NCI-H345 (cell line): ENCODE measurements at regions not wholly inside any gene's neighbourhood (a gene's known extent, or its start where the extent isn't known, plus 50 kb on each side); places are given as distances from the start of the nearest gene placed in this dataset.
"Not testable (repeated sequence)": the region's sequence is repeated elsewhere in the genome, so short reads cannot be mapped to it uniquely, and the experiment has no call there.

Source experiments
- DNase-seq: peaks from one replicate; lab custom pipeline; 2025; lab: John Stamatoyannopoulos, UW

DNA sequence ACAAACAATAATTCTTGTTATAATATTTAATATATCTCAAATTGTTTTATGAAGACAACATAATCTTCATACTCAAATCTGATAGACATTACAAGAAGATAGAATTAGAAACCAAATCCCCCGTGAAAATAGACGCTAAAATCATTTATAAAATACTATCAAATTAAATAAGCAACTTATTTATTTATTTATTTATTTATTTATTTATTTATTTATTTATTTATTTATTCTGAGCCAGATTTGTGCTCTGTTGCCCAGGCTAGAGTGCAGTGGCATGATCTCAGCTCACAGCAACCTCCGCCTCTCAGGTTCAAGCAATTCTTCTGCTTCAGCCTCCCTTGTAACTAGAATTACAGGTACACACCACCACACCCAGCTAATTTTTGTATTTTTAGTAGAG is 294.9 kb upstream of the MAGEC2 start:
- no peak for DNase-seq

DNA sequence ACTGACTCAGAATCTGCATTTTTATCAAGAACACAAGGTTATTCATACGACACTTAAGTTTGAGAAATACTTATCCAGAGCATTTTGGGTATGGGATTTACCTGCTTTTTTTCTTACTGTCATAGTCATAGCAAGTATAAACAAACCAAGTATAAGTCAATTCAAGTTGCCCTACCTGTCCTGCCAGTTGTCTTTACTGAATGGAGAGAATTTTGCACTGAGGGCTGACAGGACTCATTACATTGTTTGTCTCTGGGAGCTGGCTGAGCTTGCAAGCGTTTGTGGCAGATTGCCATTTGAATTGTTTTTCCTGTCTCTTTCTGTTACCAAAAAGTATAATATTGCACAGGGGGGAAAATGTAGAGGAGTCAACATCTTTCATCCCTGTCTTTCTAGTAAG is 278.9 kb upstream of the MAGEC2 start:
- DNase-seq: peak; percentile 61

DNA sequence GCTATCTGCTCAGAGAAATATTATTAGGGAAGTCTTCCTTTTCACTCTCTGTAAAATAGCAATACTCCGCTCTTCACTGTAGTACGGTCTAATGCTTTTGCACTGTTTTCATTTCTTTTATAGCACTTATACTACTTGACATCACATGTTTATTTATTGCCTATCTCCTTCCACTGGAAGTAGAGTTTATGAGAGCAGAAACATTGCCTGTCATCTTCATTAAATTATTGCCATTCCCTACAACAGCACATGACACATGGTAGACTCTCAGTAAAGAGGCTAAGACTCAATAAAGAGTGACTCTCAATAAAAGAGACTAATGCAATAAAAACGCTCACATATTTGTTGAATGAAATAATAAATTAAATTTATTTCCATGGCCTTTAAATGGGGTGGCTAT is 241.3 kb upstream of the MAGEC2 start:
- no peak for DNase-seq

DNA sequence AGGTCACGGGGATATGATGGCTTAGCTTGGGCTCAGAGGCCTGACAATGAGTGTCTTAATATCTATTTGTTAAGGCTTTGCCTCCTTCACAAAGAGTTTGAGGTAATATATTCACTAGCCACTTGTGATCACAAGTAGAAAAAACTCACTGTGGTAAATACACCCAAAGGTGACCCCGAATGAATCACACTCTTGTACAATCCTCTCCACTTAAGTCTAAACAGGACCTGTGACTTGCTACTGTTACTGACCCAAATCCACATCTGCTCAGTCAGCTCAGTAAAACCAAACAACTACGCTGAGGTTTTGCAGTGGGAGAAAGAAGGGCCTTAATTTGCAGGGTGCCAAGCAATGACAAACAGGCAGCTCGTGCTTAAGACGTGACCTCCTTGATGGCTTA is 223.8 kb upstream of the MAGEC2 start:
- no peak for DNase-seq

DNA sequence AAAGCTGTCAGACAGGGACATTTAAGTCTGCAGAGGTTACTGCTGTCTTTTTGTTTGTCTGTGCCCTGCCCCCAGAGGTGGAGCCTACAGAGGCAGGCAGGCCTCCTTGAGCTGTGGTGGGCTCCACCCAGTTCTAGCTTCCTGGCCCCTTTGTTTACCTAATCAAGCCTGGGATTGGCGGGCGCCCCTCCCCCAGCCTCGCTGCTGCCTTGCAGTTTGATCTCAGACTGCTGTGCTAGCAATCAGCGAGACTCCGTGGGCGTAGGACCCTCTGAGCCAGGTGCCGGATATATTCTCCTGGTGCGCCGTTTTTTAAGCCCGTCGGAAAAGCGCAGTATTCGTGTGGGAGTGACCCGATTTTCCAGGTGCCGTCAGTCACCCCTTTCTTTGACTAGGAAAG is 185.9 kb upstream of the MAGEC2 start:
- DNase-seq: not testable (repeated sequence)

DNA sequence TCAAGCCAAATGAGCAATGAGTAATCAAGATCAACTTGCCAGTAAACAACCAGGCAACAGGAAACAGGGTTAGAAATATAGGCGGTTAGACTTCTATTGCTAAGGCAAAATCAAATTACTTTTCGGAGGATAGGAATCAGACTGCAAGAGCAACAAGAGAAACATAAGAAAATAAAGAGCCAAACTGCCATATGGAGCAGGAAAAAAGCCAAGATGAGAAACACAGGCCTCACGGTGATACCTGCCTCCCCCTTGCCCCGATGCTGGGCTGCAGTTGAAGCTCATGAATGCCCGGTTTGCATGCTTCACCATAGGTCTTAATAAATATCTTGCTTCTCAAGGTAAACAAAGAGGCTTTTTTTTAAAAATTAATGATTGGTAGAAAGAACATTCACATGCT is 158.4 kb upstream of the MAGEC2 start:
- no peak for DNase-seq

DNA sequence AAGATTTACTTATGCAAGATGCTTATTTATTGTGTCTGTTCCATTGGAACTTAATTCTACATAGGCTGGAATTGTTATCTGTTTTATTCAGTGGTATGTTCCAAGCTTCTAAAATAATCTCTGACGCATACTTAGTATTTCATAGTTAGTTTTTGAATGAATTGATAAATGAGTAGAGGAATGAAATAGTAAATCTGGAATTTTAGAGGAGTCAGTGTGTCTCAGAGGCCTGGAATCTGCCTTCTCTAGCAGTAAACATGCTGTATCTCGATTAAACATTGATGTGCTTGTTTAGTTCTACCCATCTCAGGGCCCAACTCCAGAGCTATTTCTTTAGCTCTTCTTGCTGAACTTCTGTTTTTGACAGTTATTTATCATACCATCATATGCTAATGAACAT is 154.2 kb upstream of the MAGEC2 start:
- no peak for DNase-seq

DNA sequence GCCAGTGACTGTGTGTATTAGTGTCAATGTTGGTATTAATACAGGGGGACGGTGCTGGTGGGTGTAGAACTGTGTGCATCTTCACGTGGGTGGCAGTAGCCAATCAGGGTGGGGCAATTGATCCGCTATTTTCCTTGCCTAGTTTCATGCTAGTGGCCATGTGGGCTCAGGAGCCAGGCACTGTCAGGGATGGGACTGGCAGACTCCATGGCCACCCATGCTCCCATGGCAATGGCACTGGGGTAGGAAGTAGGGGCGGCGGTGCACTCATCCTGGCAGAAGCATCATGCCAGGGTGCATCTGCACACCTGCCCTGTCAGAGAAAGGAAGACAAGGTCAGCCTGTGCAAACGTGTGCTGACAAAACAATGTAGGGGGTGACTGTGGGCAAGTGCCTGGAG is 122.1 kb upstream of the MAGEC2 start:
- DNase-seq: no peak

DNA sequence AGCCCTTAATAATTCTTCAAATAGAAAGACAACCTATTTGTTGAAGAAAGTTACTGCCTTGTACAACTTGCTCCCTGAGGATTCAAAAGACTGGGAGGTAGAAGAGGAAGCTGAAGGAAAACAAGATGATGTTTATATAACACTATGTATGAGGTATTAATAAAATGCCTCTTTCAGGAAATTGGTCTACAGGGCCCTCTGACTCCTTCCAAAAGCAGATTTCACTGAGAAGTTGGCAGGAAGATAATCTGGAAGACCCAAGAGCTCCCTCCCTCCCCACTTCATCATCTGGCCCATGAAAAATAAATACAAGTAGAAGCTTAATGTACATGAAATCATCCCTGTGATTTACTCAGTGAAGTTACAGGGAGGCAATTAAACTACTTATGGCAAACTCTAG is 107.5 kb upstream of the MAGEC2 start:
- no peak for DNase-seq

DNA sequence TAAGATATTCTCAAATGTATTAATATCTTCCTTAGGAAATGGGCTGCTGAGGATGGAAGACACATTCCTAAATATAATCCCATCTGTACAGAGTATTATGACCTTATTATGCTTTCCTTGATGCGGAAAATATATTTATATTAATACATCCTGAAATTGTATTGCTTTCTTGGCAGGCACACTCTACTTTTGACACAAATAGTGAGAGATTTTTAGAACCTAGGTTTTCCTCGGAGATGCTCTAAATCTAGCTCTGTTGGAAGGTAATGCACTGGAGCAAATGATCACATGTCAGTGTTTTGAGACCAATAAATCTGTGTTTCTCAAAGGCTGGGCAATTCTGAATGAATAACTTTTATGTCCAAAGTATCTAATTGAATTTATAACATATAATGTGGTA is 94.3 kb upstream of the MAGEC2 start:
- no peak for DNase-seq

DNA sequence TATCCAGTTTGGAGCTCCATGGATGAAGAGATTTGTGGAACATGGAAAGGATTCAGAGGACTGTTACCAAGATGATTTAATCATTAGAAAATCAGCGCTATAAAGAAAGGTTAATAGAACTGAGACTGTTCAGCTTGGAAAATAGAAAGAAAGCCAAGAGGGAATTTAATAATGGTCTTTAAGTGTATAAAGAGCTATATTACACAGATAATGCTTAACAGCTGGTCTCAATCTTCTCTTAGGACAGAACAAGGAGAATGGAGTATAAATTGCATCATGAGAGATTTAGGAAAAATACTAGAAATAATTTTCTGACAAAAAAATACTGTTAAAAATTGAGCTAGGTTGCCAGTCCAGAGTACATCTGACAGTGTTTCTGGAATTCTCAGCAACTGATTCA is 91.3 kb upstream of the MAGEC2 start:
- no peak for DNase-seq

DNA sequence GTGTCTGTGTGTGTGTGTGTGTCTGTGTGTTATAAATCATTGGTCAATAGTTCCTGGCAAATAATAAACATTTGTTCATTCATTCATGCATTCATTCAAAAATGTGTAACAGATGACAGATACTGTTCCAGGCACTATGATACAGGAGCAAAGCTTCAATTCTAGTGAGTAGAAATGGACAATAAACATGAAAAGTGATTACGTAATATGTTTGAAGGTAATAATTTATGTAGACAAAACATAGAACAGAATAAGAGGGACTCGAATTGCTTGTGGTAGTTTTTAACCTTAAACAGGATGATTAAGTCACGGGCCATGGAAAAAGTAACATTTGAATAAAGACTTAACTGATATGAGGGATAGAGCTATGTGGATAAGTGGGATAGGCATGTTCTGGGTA is 90.1 kb upstream of the MAGEC2 start:
- DNase-seq: no peak

DNA sequence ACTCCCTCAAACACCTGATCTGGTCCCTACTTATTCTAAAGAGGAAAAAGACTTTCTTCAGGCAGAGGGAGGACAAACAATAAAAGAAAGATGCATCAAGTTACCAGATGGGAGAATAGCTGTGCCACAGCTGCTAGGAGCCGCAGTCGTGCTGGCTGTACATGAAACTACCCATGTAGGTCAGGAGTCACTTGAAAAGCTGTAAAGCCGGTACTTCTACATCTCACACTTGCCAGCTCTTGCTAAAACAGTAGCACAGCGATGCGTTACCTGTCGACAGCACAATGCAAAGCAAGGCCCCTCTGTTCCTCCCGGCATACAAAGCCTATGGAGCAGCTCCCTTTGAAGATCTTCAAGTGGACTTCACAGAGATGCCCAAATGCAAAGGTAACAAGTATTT is 65.1 kb upstream of the MAGEC2 start:
- DNase-seq: peak; percentile 17

DNA sequence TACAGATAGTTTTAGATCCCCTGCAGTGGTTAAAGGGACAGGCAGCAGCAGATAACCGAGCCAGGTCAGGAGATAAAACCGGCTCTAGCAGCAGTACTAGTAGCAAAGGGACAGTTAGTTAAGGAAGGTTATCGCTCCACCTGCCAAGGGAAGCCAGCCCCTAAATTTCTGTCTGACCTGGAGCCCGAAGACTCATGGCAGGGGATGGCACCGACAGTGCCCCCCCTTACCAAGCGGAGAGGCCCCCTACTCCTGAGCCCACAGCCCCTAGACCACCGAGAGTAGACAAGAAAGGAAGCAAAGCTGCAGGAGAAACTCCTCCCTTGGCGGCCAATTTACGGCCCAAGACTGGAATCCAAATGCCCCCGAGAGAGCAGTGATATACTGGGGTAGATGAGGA is 61.3 kb upstream of the MAGEC2 start:
- DNase-seq: no peak

DNA sequence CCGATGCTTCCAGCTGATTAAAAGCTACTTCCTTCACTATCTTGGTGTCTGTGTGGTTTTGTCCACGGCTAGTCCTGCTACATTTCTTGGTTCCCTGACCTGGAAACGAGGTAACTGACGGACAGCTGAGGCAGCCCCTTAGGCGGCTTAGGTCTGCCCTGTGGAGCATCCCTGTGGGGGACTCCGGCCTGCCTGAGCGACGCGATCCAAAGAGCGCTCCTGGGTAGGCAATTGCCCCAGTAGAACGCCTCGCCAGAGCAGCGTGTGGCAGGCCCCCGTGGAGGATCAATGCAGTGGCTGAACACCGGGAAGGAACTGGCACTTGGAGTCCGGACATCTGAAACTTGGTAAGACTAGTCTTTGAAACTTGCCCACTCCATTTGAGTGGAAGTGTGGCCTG is 60.5 kb upstream of the MAGEC2 start:
- not testable (repeated sequence) for DNase-seq

DNA sequence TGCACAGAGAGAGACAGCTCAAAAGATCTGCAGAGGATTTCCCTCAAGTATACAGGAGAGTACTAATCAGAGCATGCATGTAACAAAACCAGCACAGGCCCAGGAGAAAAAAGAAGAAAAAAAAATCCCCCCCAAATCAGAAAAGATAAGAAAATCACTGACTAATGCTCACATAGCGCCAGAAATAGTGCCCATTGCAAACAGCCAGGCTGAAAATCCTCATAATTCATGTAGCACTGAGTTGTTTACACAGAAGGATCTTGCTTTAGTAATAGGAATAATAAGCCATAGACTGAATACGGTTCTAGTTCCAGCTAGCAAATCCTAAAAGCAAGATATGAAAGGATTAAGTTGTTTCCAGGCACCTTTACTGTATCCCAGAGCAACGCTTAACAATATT is 51.8 kb upstream of the MAGEC2 start:
- DNase-seq: no peak
